ENCODE measurements at regions not wholly inside any gene's neighbourhood (a gene's known extent, or its start where the extent isn't known, plus 50 kb on each side); places are given as distances from the start of the nearest gene placed in this dataset.

- H3K4me1 ChIP-seq (ENCODE audit: insufficient read depth, low read length) = no peaks in the 10 kb centered on the region
- CTCF ChIA-PET (ENCODE audit: low intra/inter-chr PET ratio, low total read pairs) = no interaction called here
- peaks cover 0 to 4% of the 10 kb centered on the region in 2 experiments; a peak in 1 of 5 replicates for H3K27me3 ChIP-seq (ENCODE audit: control insufficient read depth in 1 of 2, insufficient read depth in 2 of 2, low read length in 2 of 2)
- no peak overlapping the region for H3K9ac ChIP-seq (ENCODE audit: insufficient read depth, low read depth, low read length)
- POLR2A ChIA-PET = no interaction called here
- TF ChIP-seq KDM2A (CRISPR knock-in tag; IDR thresholded peaks at IDR 0.05; ENCODE audit: borderline replicate concordance, low read depth) (no peak), CREB1 (IDR thresholded peaks at IDR 0.05) (peak; percentile 57; the same call in 1 of the 2 replicates), CREB1 (CRISPR knock-in tag; IDR thresholded peaks at IDR 0.05) (no peak), ATF7 (IDR thresholded peaks at IDR 0.05) (peak; percentile 72), ATF7 (CRISPR knock-in tag; IDR thresholded peaks at IDR 0.05) (no peak)
- H3K9me3 ChIP-seq (ENCODE audit: low read length) = peaks cover 16% of the 10 kb centered on the region
- no peak for FAIRE-seq
- in situ Hi-C loops (cut with HindIII; ENCODE audit: extremely low pct_ligation_motif_present, low pct_unique_long_range_greater_than_20kb) (no loop called here), intact Hi-C loops (cut with micrococcal nuclease; ENCODE audit: unreplicated experiment) (no loop called here)
- no peak for DNase-seq (ENCODE audit: low spot score)
- 0% methylated on average over 2 of the region's 2 CpGs for WGBS (ENCODE audit: low lambda C conversion rate)
- ATAC-seq = no peak
- no peaks in the 10 kb centered on the region for H3K79me2 ChIP-seq (ENCODE audit: insufficient read depth, low read length)
- H3K27ac ChIP-seq (ENCODE audit: extremely low read length, insufficient read depth, low read length) = no peak overlapping the region
- no peak overlapping the region for H3K4me2 ChIP-seq (ENCODE audit: low read depth, low read length)
- no peak overlapping the region for H2AFZ ChIP-seq (ENCODE audit: low read length)
- no peaks in the 10 kb centered on the region for H3K36me3 ChIP-seq (replicated peaks in 1 of 2; ENCODE audit: control insufficient read depth in 1 of 2, insufficient read depth in 2 of 2, low read length in 2 of 2)
- no peaks in the 10 kb centered on the region for H4K20me1 ChIP-seq (ENCODE audit: insufficient read depth, low read length)
- BruUV-seq (replicated peaks) = no TSS peak
- H3K4me3 ChIP-seq (replicated peaks in 1 of 3; ENCODE audit: insufficient read depth in 1 of 3, low read depth in 2 of 3, low read length in 3 of 3) = no peak overlapping the region
Observed at GRCh38 chr2:71906357-71906973, 241.2 kb downstream of the CYP26B1 start.

- Histone ChIP-seq H3K79me2 (ENCODE audit: insufficient read depth, low read length) (no peaks in the 10 kb centered on the region), H2AFZ (ENCODE audit: low read length) (no peak overlapping the region), H3K27ac (ENCODE audit: extremely low read length, insufficient read depth, low read length) (no peak overlapping the region), H3K9ac (ENCODE audit: insufficient read depth, low read depth, low read length) (no peak overlapping the region), H3K27me3 (ENCODE audit: control insufficient read depth in 1 of 2, insufficient read depth in 2 of 2, low read length in 2 of 2) (peaks cover 0 to 13% of the 10 kb centered on the region in 2 experiments; a peak in 2 of 5 replicates), H3K4me2 (ENCODE audit: low read depth, low read length) (no peak overlapping the region), H3K36me3 (replicated peaks in 1 of 2; ENCODE audit: control insufficient read depth in 1 of 2, insufficient read depth in 2 of 2, low read length in 2 of 2) (no peaks in the 10 kb centered on the region), H3K9me3 (ENCODE audit: low read length) (peaks cover 12% of the 10 kb centered on the region), H4K20me1 (ENCODE audit: insufficient read depth, low read length) (no peaks in the 10 kb centered on the region), H3K4me3 (replicated peaks in 1 of 3; ENCODE audit: insufficient read depth in 1 of 3, low read depth in 2 of 3, low read length in 3 of 3) (no peak overlapping the region), H3K4me1 (ENCODE audit: insufficient read depth, low read length) (no peaks in the 10 kb centered on the region)
- in situ Hi-C loops (cut with HindIII; ENCODE audit: extremely low pct_ligation_motif_present, low pct_unique_long_range_greater_than_20kb) = no loop called here
- TF ChIP-seq ATAD3A (CRISPR knock-in tag; IDR thresholded peaks at IDR 0.05) (no peak), RFX1 (IDR thresholded peaks at IDR 0.05) (no peak), KLF9 (CRISPR knock-in tag; IDR thresholded peaks at IDR 0.05; ENCODE audit: low read depth) (no peak), ZC3H4 (CRISPR knock-in tag; IDR thresholded peaks at IDR 0.05; ENCODE audit: borderline replicate concordance) (no peak), ZNF792 (CRISPR knock-in tag; IDR thresholded peaks at IDR 0.05) (no peak), ZBTB44 (CRISPR knock-in tag; IDR thresholded peaks at IDR 0.05) (no peak), ZNF280D (CRISPR knock-in tag; IDR thresholded peaks at IDR 0.05) (no peak), ZNF740 (CRISPR knock-in tag; IDR thresholded peaks at IDR 0.05) (no peak)
- no TSS peak for BruUV-seq (replicated peaks)
- CTCF ChIA-PET (ENCODE audit: low intra/inter-chr PET ratio, low total read pairs) = no interaction called here
- no peak for DNase-seq (ENCODE audit: low spot score)
- WGBS (ENCODE audit: low lambda C conversion rate) = 31% methylated on average over 3 of the region's 3 CpGs
- intact Hi-C loops (cut with micrococcal nuclease; ENCODE audit: unreplicated experiment) = no loop called here
- ATAC-seq = no peak
- POLR2A ChIA-PET = no interaction called here
- no peak for FAIRE-seq
Observed at GRCh38 chr2:71905205-71905604, 242.5 kb downstream of the CYP26B1 start.

Data from HepG2 (cell line).